ENCODE measurements at regions not wholly inside any gene's neighbourhood (a gene's known extent, or its start where the extent isn't known, plus 50 kb on each side); places are given as distances from the start of the nearest gene placed in this dataset.

DNA sequence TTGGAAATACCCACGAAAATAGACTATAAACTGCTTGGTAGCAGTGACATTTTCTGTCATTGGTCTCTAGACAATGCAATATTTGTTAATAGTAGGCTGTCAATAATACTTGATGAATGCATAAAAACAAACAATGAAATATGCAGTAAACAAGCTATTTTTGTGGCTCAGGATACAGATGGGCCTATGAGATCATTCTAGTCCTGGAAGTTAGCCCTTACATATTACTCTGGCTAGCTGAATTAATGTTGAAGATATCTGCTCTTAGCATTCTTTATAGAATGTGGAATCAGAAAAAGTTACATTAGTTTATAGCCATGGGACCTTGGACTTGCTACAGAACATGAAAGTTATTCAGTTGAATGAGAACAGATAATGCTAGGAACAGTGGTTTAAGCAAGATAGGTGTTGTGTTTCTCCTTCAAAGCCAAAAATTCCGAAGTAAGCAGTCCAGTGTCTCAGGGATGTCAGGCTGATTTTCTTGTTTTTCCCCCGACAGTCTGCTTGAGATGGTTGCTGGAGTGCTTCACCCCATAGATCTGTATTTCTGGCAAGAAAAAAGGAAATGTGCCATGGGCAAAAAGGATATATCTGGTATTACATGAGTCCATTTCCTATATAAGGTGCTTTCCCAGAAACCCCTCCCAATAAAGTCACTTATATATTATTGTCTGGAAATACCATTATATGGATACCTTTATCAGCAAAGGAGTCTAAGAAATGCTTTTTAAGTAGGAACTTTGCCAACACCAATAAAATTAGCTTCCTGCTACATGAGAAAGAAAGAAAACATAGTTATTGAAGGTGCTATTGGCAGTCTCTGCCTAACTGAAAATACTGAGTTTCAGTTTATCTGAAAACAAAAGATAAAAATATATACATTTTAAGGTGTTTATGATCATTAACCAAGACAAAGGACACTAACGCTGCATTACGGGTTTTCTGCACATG is 619.4 kb upstream of the ATP2B1 start:
- H3K23me2 ChIP-seq (ENCODE audit: insufficient read length, low read depth, low read length, poor library complexity, severe bottlenecking) = no peaks in the 10 kb centered on the region
- H3K4me2 ChIP-seq (ENCODE audit: insufficient read depth, insufficient read length, low read length) = no peak overlapping the region
- H3K4me1 Mint-ChIP-seq = no peaks in the 10 kb centered on the region
- no peak for DNase-seq
- H4K5ac ChIP-seq (ENCODE audit: insufficient read length, low read depth, low read length) = no peak overlapping the region
- no peak overlapping the region for H2AFZ ChIP-seq (ENCODE audit: low read length)
- H3K36me3 Mint-ChIP-seq (ENCODE audit: insufficient read depth in 1 of 3, low read depth in 3 of 3) = no peaks in the 10 kb centered on the region
- no peaks in the 10 kb centered on the region for H3K9me3 ChIP-seq (ENCODE audit: control insufficient read depth, low read depth, low read length)
- H4K20me1 ChIP-seq (ENCODE audit: control insufficient read depth, insufficient read depth, insufficient read length) = no peaks in the 10 kb centered on the region
- H3K79me2 ChIP-seq (ENCODE audit: insufficient read depth, low read length) = no peaks in the 10 kb centered on the region
- H3K27me3 ChIP-seq (ENCODE audit: insufficient read depth, low read length) = no peaks in the 10 kb centered on the region
- H2BK15ac ChIP-seq (ENCODE audit: low read depth, low read length) = no peak overlapping the region
- H2BK20ac ChIP-seq (ENCODE audit: low read depth, low read length, poor library complexity, severe bottlenecking) = no peak overlapping the region
- WGBS (ENCODE audit: extremely low coverage, insufficient read length, low lambda C conversion rate) = no CpG with 5 or more reads among the region's 5 CpGs
- no peak overlapping the region for H4K8ac ChIP-seq (replicated peaks; ENCODE audit: insufficient read length, low read depth, low read length)
- no peak overlapping the region for H3K4me3 Mint-ChIP-seq
- no peak overlapping the region for H3K14ac ChIP-seq (ENCODE audit: insufficient read depth, low read length)
- H3K27ac ChIP-seq (ENCODE audit: insufficient read length, low read depth, low read length) = no peak overlapping the region
- H3K56ac ChIP-seq (ENCODE audit: insufficient read length, low read depth, low read length) = no peak overlapping the region
- no peak overlapping the region for H2BK5ac ChIP-seq (ENCODE audit: insufficient read length, low read length)
- H3K27me3 Mint-ChIP-seq (ENCODE audit: low read depth) = no peaks in the 10 kb centered on the region
- no peak for TF ChIP-seq CTCF (conservative IDR thresholded peaks at IDR 0.05)
- H3K9ac ChIP-seq (ENCODE audit: extremely low read depth, insufficient read length, low read length) = no peak overlapping the region
- no peak overlapping the region for H2AK5ac ChIP-seq (ENCODE audit: insufficient read length, low read length)
- no peak overlapping the region for H4K91ac ChIP-seq (ENCODE audit: insufficient read length, low read depth, low read length)
- H3K9me3 Mint-ChIP-seq = no peaks in the 10 kb centered on the region
- H3K23ac ChIP-seq (ENCODE audit: insufficient read length, low read depth, low read length) = no peak overlapping the region
- no peak overlapping the region for H3T11ph ChIP-seq (ENCODE audit: low read length)
- H3K79me1 ChIP-seq (ENCODE audit: insufficient read depth, low read depth, low read length, poor library complexity, severe bottlenecking) = no peaks in the 10 kb centered on the region
- no peak overlapping the region for H3K27ac Mint-ChIP-seq
- no peak overlapping the region for H3K18ac ChIP-seq (ENCODE audit: insufficient read length, low read depth, low read length)
- no peak overlapping the region for H2BK12ac ChIP-seq (ENCODE audit: insufficient read length, low read depth, low read length)
- no peak overlapping the region for H3K4ac ChIP-seq (ENCODE audit: low read depth, low read length)
- no peak overlapping the region for H2BK120ac ChIP-seq (ENCODE audit: low read depth, low read length, poor library complexity, severe bottlenecking)
- no peaks in the 10 kb centered on the region for H3K4me1 ChIP-seq (ENCODE audit: insufficient read depth, low read length)

Data from H9 (cell line).